Activated CD4-positive, alpha-beta T cell treated with anti-CD3 and anti-CD28 coated beads, Interleukin-2, amount 10 ng/mL, durations not matched to agents 24 days and 14 days (primary cell): ENCODE measurements at regions not wholly inside any gene's neighbourhood (a gene's known extent, or its start where the extent isn't known, plus 50 kb on each side); places are given as distances from the start of the nearest gene placed in this dataset.
"Not testable (repeated sequence)": the region's sequence is repeated elsewhere in the genome, so short reads cannot be mapped to it uniquely, and the experiment has no call there.

Experiments
- DNase-seq: peaks from one replicate; pipeline ENCODE4 v3.0.0; 2022
- H3K27ac Mint-ChIP-seq: one replicate; pipeline ENCODE4 v1.8.0; 2022; ENCODE audit warnings: mild to moderate bottlenecking, mixed read lengths
- H3K27me3 Mint-ChIP-seq: one replicate; pipeline ENCODE4 v1.8.0; 2022; ENCODE audit warnings: mixed read lengths
- H3K36me3 Mint-ChIP-seq: one replicate; pipeline ENCODE4 v1.8.0; 2022; ENCODE audit warnings: low read depth, mild to moderate bottlenecking, mixed read lengths
- H3K4me1 Mint-ChIP-seq: one replicate; pipeline ENCODE4 v1.8.0; 2021; ENCODE audit warnings: mixed read lengths
- H3K4me3 Mint-ChIP-seq: one replicate; pipeline ENCODE4 v1.8.0; 2022; ENCODE audit warnings: mild to moderate bottlenecking, moderate library complexity, mixed read lengths
- H3K9me3 Mint-ChIP-seq: one replicate; pipeline ENCODE4 v1.8.0; 2021; ENCODE audit warnings: mixed read lengths
- intact Hi-C: fragments of 100-400 bp; cut with micrococcal nuclease; formaldehyde crosslinking; loops from one replicate; pipeline ENCODE4 v1.15.1; 2023

GRCh38 chr5:159800131-159800840 is 116.0 kb upstream of the ADRA1B start:
- Mint-ChIP-seq H3K27me3 (peaks cover 9% of the 10 kb centered on the region), H3K4me1 (no peaks in the 10 kb centered on the region), H3K27ac (no peak overlapping the region), H3K4me3 (no peak overlapping the region), H3K9me3 (no peaks in the 10 kb centered on the region), H3K36me3 (no peaks in the 10 kb centered on the region)
- DNase-seq: no peak
- intact Hi-C loops: no loop called here

- Mint-ChIP-seq H3K4me1 (no peaks in the 10 kb centered on the region), H3K36me3 (no peaks in the 10 kb centered on the region), H3K9me3 (peaks cover under 1% of the 10 kb centered on the region), H3K4me3 (no peak overlapping the region), H3K27me3 (peaks cover 9% of the 10 kb centered on the region), H3K27ac (no peak overlapping the region)
- no peak for DNase-seq
- intact Hi-C loops: no loop called here
These were observed 115.0 kb upstream of the ADRA1B start for GRCh38 chr5:159801303-159801702.

GRCh38 chr5:159802661-159803060 is 113.6 kb upstream of the ADRA1B start:
- intact Hi-C loops: no loop called here
- Mint-ChIP-seq H3K9me3 (peaks cover 8% of the 10 kb centered on the region), H3K27me3 (peaks cover 12% of the 10 kb centered on the region), H3K4me3 (no peak overlapping the region), H3K36me3 (no peaks in the 10 kb centered on the region), H3K4me1 (no peaks in the 10 kb centered on the region), H3K27ac (no peak overlapping the region)
- DNase-seq: no peak

GRCh38 chr5:159804121-159804520 is 112.2 kb upstream of the ADRA1B start:
- H3K4me3 Mint-ChIP-seq: no peak overlapping the region
- peaks cover 12% of the 10 kb centered on the region for H3K27me3 Mint-ChIP-seq
- DNase-seq: no peak
- H3K9me3 Mint-ChIP-seq: peaks cover 8% of the 10 kb centered on the region
- no peaks in the 10 kb centered on the region for H3K4me1 Mint-ChIP-seq
- H3K27ac Mint-ChIP-seq: no peak overlapping the region
- intact Hi-C loops: no loop called here
- no peaks in the 10 kb centered on the region for H3K36me3 Mint-ChIP-seq

- no peaks in the 10 kb centered on the region for H3K4me1 Mint-ChIP-seq
These were observed 111.3 kb upstream of the ADRA1B start for GRCh38 chr5:159805021-159805420.

GRCh38 chr5:159807135-159807534 is 109.1 kb upstream of the ADRA1B start:
- intact Hi-C loops, H3K27ac Mint-ChIP-seq, H3K4me1 Mint-ChIP-seq, H3K36me3 Mint-ChIP-seq, H3K4me3 Mint-ChIP-seq, DNase-seq: not testable (repeated sequence)
- peaks cover 12% of the 10 kb centered on the region for H3K27me3 Mint-ChIP-seq
- peaks cover 16% of the 10 kb centered on the region for H3K9me3 Mint-ChIP-seq

More at GRCh38 chr5:159805021-159805420, 111.3 kb upstream of the ADRA1B start:
- H3K27ac Mint-ChIP-seq: no peak overlapping the region
- intact Hi-C loops: no loop called here
- no peaks in the 10 kb centered on the region for H3K36me3 Mint-ChIP-seq
- peaks cover 12% of the 10 kb centered on the region for H3K27me3 Mint-ChIP-seq
- DNase-seq: no peak
- no peak overlapping the region for H3K4me3 Mint-ChIP-seq
- peaks cover 11% of the 10 kb centered on the region for H3K9me3 Mint-ChIP-seq

GRCh38 chr5:159807586-159807985 is 108.7 kb upstream of the ADRA1B start:
- H3K4me1 Mint-ChIP-seq: no peaks in the 10 kb centered on the region
- no peak for DNase-seq
- no peak overlapping the region for H3K4me3 Mint-ChIP-seq
- peaks cover 20% of the 10 kb centered on the region for H3K9me3 Mint-ChIP-seq
- peaks cover 9% of the 10 kb centered on the region for H3K27me3 Mint-ChIP-seq
- intact Hi-C loops: no loop called here
- no peaks in the 10 kb centered on the region for H3K36me3 Mint-ChIP-seq
- no peak overlapping the region for H3K27ac Mint-ChIP-seq

- peaks cover 23% of the 10 kb centered on the region for H3K9me3 Mint-ChIP-seq
- no peak overlapping the region for H3K27ac Mint-ChIP-seq
- H3K4me3 Mint-ChIP-seq: no peak overlapping the region
- no peaks in the 10 kb centered on the region for H3K4me1 Mint-ChIP-seq
- H3K36me3 Mint-ChIP-seq: no peaks in the 10 kb centered on the region
- H3K27me3 Mint-ChIP-seq: no peaks in the 10 kb centered on the region
- intact Hi-C loops: no loop called here
- DNase-seq: no peak
These were observed 104.6 kb upstream of the ADRA1B start for GRCh38 chr5:159811712-159812111.

- H3K27ac Mint-ChIP-seq, DNase-seq, H3K4me3 Mint-ChIP-seq, H3K36me3 Mint-ChIP-seq, H3K27me3 Mint-ChIP-seq, H3K4me1 Mint-ChIP-seq, intact Hi-C loops: not testable (repeated sequence)
- peaks cover 19% of the 10 kb centered on the region for H3K9me3 Mint-ChIP-seq
These were observed 103.5 kb upstream of the ADRA1B start for GRCh38 chr5:159812759-159813158.

GRCh38 chr5:159814222-159814621 is 102.1 kb upstream of the ADRA1B start:
- no peaks in the 10 kb centered on the region for H3K36me3 Mint-ChIP-seq
- H3K9me3 Mint-ChIP-seq: peaks cover 18% of the 10 kb centered on the region
- intact Hi-C loops: no loop called here
- no peak overlapping the region for H3K4me3 Mint-ChIP-seq
- peaks cover 2% of the 10 kb centered on the region for H3K27me3 Mint-ChIP-seq
- H3K4me1 Mint-ChIP-seq: no peaks in the 10 kb centered on the region
- DNase-seq: no peak
- no peak overlapping the region for H3K27ac Mint-ChIP-seq

GRCh38 chr5:159814805-159815585 is 101.3 kb upstream of the ADRA1B start:
- DNase-seq: no peak
- H3K9me3 Mint-ChIP-seq: peaks cover 16% of the 10 kb centered on the region
- intact Hi-C loops: no loop called here
- H3K4me1 Mint-ChIP-seq: no peaks in the 10 kb centered on the region
- no peaks in the 10 kb centered on the region for H3K36me3 Mint-ChIP-seq
- no peak overlapping the region for H3K4me3 Mint-ChIP-seq
- peaks cover 2% of the 10 kb centered on the region for H3K27me3 Mint-ChIP-seq
- H3K27ac Mint-ChIP-seq: no peak overlapping the region

- Mint-ChIP-seq H3K36me3 (no peaks in the 10 kb centered on the region), H3K4me1 (no peaks in the 10 kb centered on the region), H3K27ac (no peak overlapping the region), H3K9me3 (peaks cover 9% of the 10 kb centered on the region), H3K27me3 (peaks cover 4% of the 10 kb centered on the region), H3K4me3 (no peak overlapping the region)
- intact Hi-C loops: no loop called here
- DNase-seq: no peak
These were observed 98.8 kb upstream of the ADRA1B start for GRCh38 chr5:159817262-159818029.

GRCh38 chr5:159819591-159820411 is 96.5 kb upstream of the ADRA1B start:
- Mint-ChIP-seq H3K36me3 (no peaks in the 10 kb centered on the region), H3K27me3 (peaks cover 6% of the 10 kb centered on the region), H3K9me3 (no peaks in the 10 kb centered on the region), H3K4me1 (no peaks in the 10 kb centered on the region), H3K27ac (no peak overlapping the region), H3K4me3 (no peak overlapping the region)
- intact Hi-C loops: no loop called here
- no peak for DNase-seq
